Epithelial cell of proximal tubule (primary cell): ENCODE measurements at regions not wholly inside any gene's neighbourhood (a gene's known extent, or its start where the extent isn't known, plus 50 kb on each side); places are given as distances from the start of the nearest gene placed in this dataset.

Source experiments
- DNase-seq: peaks from one replicate; pipeline ENCODE4 v3.0.0-alpha.2; 2011; ENCODE audit warnings: low read depth
- H3K4me3 ChIP-seq: 2 replicates; pipeline ENCODE4 v1.5.1; 2011; ENCODE audit warnings: low read depth, mild to moderate bottlenecking, low read length
- TF ChIP-seq, protein P1 (sequence below): conservative IDR thresholded peaks from 2 replicates; pipeline ENCODE4 v1.5.1; 2012; ENCODE audit warnings: low read depth, mild to moderate bottlenecking, low read length

- no peak overlapping the region for H3K4me3 ChIP-seq
- TF ChIP-seq, protein P1, sequence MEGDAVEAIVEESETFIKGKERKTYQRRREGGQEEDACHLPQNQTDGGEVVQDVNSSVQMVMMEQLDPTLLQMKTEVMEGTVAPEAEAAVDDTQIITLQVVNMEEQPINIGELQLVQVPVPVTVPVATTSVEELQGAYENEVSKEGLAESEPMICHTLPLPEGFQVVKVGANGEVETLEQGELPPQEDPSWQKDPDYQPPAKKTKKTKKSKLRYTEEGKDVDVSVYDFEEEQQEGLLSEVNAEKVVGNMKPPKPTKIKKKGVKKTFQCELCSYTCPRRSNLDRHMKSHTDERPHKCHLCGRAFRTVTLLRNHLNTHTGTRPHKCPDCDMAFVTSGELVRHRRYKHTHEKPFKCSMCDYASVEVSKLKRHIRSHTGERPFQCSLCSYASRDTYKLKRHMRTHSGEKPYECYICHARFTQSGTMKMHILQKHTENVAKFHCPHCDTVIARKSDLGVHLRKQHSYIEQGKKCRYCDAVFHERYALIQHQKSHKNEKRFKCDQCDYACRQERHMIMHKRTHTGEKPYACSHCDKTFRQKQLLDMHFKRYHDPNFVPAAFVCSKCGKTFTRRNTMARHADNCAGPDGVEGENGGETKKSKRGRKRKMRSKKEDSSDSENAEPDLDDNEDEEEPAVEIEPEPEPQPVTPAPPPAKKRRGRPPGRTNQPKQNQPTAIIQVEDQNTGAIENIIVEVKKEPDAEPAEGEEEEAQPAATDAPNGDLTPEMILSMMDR, result no peak
- no peak for DNase-seq
These were observed 66.8 kb upstream of the EGFL6 start for GRCh38 chrX:13502590-13502989.

- TF ChIP-seq, protein P1, result no peak
- no peak overlapping the region for H3K4me3 ChIP-seq
- no peak for DNase-seq
These were observed 69.7 kb upstream of the EGFL6 start for GRCh38 chrX:13499736-13500135.

DNA sequence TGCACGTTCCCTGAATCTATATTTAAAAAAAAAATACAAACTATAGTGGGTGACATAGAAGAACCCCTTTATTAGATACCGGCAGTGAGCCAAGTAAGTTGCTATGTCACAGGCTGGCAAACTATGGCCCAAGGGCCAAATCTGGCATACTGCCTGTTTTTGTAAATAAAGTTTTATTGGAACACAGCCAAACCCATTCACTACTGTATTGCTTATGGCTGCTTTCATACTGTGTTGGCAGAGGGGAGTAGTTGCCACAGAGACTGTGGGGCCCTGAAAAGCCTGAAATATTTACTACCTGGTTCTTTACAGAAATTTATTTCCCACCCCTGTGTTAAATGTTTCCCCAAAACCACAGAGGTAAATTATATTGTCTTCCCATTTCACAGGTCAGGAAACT, 71.2 kb upstream of the EGFL6 start:
- TF ChIP-seq, protein P1, result no peak
- DNase-seq, result no peak
- no peak overlapping the region for H3K4me3 ChIP-seq

DNA sequence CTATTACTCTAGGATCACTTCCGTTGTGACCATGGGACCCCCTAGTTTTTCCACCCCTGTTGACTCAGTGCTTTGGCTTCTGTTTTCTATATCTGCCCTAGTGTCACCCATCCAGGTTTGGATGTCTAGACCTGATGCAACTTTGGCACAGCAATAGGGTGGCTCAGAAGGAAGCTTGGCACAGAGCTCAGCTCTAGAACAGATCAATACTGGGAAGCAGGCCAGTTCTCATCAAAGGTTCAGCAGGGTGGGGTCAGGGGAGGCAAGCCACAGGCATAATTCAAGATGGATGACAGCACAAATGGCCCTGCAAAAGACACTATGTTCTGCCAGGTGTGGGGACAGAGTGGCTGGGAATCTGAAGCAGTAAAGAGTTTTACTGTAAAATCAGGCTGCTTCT, 74.2 kb upstream of the EGFL6 start:
- H3K4me3 ChIP-seq, result no peak overlapping the region
- DNase-seq, result no peak
- TF ChIP-seq, protein P1, result no peak

- TF ChIP-seq, protein P1, result no peak
- no peak overlapping the region for H3K4me3 ChIP-seq
- no peak for DNase-seq
These were observed 74.8 kb upstream of the EGFL6 start for GRCh38 chrX:13494562-13494961.

DNA sequence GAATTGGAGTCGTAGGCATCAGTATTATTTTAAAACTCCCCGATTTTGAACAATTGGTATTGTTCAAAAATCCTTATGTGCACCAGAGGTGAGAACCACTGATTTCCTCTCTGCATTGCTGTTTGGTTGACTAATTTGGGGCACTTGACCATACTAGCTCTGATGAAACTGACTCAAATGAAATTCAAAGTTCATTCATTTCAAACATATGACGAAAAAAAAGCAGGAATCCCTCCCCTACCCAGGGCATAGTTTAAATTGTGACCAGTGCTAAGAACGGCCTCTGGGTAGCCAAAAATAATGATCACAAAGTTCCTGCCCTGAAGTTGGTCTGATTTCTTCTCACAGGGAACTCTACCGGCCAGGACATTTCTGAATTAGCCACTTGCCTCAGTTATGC, 75.7 kb upstream of the EGFL6 start:
- DNase-seq, result no peak
- TF ChIP-seq, protein P1, result no peak
- no peak overlapping the region for H3K4me3 ChIP-seq

GRCh38 chrX:13492286-13492685, 77.1 kb upstream of the EGFL6 start:
- DNase-seq, result no peak
- H3K4me3 ChIP-seq, result no peak overlapping the region
- TF ChIP-seq, protein P1, result no peak
